ELR (cell line): ENCODE measurements at regions not wholly inside any gene's neighbourhood (a gene's known extent, or its start where the extent isn't known, plus 50 kb on each side); places are given as distances from the start of the nearest gene placed in this dataset.
"Not testable (repeated sequence)": the region's sequence is repeated elsewhere in the genome, so short reads cannot be mapped to it uniquely, and the experiment has no call there.

Source experiments
- DNase-seq: peaks from one replicate; pipeline ENCODE4 v3.0.0-alpha.2; 2015; ENCODE audit warnings: low read depth

- DNase-seq, result peak; percentile 45
Observed at GRCh38 chr1:234901491-234902049, 227.1 kb downstream of the TOMM20 start.

GRCh38 chr1:234900595-234900994 is 228.0 kb downstream of the TOMM20 start:
- DNase-seq, result no peak

GRCh38 chr1:234899730-234900072 is 228.9 kb downstream of the TOMM20 start:
- DNase-seq, result no peak

- peak; percentile 54 for DNase-seq
Observed at GRCh38 chr1:234899041-234899729, 229.5 kb downstream of the TOMM20 start.

- no peak for DNase-seq
Observed at GRCh38 chr1:234898455-234899033, 230.1 kb downstream of the TOMM20 start.

GRCh38 chr1:234897754-234898454 is 230.7 kb downstream of the TOMM20 start:
- no peak for DNase-seq

GRCh38 chr1:234897390-234897749 is 231.3 kb downstream of the TOMM20 start:
- no peak for DNase-seq

GRCh38 chr1:234896477-234897389 is 231.9 kb downstream of the TOMM20 start:
- no peak for DNase-seq

GRCh38 chr1:234893725-234894630 is 234.7 kb downstream of the TOMM20 start:
- DNase-seq, result peak; percentile 86

- no peak for DNase-seq
Observed at GRCh38 chr1:234893359-234893724, 235.3 kb downstream of the TOMM20 start.

- no peak for DNase-seq
Observed at GRCh38 chr1:234892642-234893041, 236.0 kb downstream of the TOMM20 start.

GRCh38 chr1:234891427-234891826 is 237.2 kb downstream of the TOMM20 start:
- DNase-seq, result no peak

- DNase-seq, result peak; percentile 71
Observed at GRCh38 chr1:234889643-234890042, 239.0 kb downstream of the TOMM20 start.

GRCh38 chr1:234888247-234888646 is 240.4 kb downstream of the TOMM20 start:
- not testable (repeated sequence) for DNase-seq

- DNase-seq, result no peak
Observed at GRCh38 chr1:234887016-234887900, 241.4 kb downstream of the TOMM20 start.

- no peak for DNase-seq
Observed at GRCh38 chr1:234886081-234886984, 242.3 kb downstream of the TOMM20 start.

GRCh38 chr1:234885601-234886000 is 243.0 kb downstream of the TOMM20 start:
- DNase-seq, result no peak

- DNase-seq, result no peak
Observed at GRCh38 chr1:234884701-234885100, 243.9 kb downstream of the TOMM20 start.

GRCh38 chr1:234884006-234884405 is 244.6 kb downstream of the TOMM20 start:
- no peak for DNase-seq
